ENCODE measurements at regions not wholly inside any gene's neighbourhood (a gene's known extent, or its start where the extent isn't known, plus 50 kb on each side); places are given as distances from the start of the nearest gene placed in this dataset.

DNA sequence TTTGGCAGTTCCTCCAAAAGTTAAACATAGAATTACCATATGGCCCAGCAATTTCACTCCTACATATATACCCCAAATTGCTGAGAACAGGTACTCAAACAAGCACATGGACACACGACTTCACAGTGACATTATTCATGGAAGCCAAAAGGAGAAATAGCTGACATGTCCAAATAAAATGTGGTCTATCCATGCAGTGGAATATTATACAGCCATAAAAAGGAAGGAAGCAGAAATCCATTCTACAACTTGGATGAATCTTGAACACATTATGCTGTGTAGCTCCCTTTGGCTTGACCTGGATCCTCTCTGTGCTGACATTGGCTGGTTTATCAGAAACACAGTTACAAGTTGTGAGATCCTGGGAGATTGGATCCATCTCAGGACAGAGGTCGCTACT lies 370.9 kb upstream of the EEF2KMT start:
- ChIA-PET POLR2A (no interaction called here), CTCF (no interaction called here)
- TF ChIP-seq, protein P1, sequence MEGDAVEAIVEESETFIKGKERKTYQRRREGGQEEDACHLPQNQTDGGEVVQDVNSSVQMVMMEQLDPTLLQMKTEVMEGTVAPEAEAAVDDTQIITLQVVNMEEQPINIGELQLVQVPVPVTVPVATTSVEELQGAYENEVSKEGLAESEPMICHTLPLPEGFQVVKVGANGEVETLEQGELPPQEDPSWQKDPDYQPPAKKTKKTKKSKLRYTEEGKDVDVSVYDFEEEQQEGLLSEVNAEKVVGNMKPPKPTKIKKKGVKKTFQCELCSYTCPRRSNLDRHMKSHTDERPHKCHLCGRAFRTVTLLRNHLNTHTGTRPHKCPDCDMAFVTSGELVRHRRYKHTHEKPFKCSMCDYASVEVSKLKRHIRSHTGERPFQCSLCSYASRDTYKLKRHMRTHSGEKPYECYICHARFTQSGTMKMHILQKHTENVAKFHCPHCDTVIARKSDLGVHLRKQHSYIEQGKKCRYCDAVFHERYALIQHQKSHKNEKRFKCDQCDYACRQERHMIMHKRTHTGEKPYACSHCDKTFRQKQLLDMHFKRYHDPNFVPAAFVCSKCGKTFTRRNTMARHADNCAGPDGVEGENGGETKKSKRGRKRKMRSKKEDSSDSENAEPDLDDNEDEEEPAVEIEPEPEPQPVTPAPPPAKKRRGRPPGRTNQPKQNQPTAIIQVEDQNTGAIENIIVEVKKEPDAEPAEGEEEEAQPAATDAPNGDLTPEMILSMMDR (IDR thresholded peaks at IDR 0.05; ENCODE audit: low read depth, low read length), result no peak

DNA sequence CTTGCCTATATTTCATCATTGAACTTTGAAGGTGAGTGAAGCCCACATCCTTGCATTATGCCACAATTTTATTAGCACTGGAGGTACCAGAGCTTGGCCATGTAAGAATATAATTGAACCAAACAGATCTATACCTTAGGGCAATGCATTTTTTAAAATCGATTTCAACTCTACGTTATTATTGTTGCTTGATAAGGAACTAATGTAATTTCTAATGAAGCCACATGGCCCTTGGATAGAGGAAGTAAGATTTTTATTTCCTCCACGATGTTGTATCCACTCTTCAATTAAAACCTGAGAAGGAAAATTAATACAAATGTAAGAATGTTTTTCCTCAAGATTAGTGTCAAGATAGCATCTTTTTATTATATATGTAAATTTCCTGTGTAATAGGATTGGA lies 370.0 kb upstream of the EEF2KMT start:
- H3K4me3 ChIP-seq (ENCODE audit: low read depth, low read length), result no peak overlapping the region
- POLR2A ChIA-PET, result no interaction called here
- TF ChIP-seq, protein P1 (IDR thresholded peaks at IDR 0.05; ENCODE audit: low read depth, low read length), result no peak
- no peak for DNase-seq (ENCODE audit: low read depth, low spot score)
- no peaks in the 10 kb centered on the region for H3K27me3 ChIP-seq (ENCODE audit: control insufficient read depth, insufficient read depth, low read length)
- peaks cover 66% of the 10 kb centered on the region for H3K9me3 ChIP-seq (ENCODE audit: control insufficient read depth, insufficient read depth, low read length)
- CTCF ChIA-PET, result no interaction called here
- H3K27ac ChIP-seq (ENCODE audit: low read depth, low read length), result no peak overlapping the region

More for the DNA sequence above, 370.9 kb upstream of the EEF2KMT start:
- peaks cover 67% of the 10 kb centered on the region for H3K9me3 ChIP-seq (ENCODE audit: control insufficient read depth, insufficient read depth, low read length)
- H3K27ac ChIP-seq (ENCODE audit: low read depth, low read length), result no peak overlapping the region
- DNase-seq (ENCODE audit: low read depth, low spot score), result no peak
- no peak overlapping the region for H3K4me3 ChIP-seq (ENCODE audit: low read depth, low read length)
- no peaks in the 10 kb centered on the region for H3K27me3 ChIP-seq (ENCODE audit: control insufficient read depth, insufficient read depth, low read length)

GRCh38 chr16:5466551-5466950 lies 369.0 kb upstream of the EEF2KMT start:
- Histone ChIP-seq H3K27ac (ENCODE audit: low read depth, low read length) (no peak overlapping the region), H3K9me3 (ENCODE audit: control insufficient read depth, insufficient read depth, low read length) (peaks cover 62% of the 10 kb centered on the region), H3K27me3 (ENCODE audit: control insufficient read depth, insufficient read depth, low read length) (no peaks in the 10 kb centered on the region), H3K4me3 (ENCODE audit: low read depth, low read length) (no peak overlapping the region)
- DNase-seq (ENCODE audit: low read depth, low spot score), result no peak
- CTCF ChIA-PET, result no interaction called here
- TF ChIP-seq, protein P1 (IDR thresholded peaks at IDR 0.05; ENCODE audit: low read depth, low read length), result no peak
- POLR2A ChIA-PET, result no interaction called here

DNA sequence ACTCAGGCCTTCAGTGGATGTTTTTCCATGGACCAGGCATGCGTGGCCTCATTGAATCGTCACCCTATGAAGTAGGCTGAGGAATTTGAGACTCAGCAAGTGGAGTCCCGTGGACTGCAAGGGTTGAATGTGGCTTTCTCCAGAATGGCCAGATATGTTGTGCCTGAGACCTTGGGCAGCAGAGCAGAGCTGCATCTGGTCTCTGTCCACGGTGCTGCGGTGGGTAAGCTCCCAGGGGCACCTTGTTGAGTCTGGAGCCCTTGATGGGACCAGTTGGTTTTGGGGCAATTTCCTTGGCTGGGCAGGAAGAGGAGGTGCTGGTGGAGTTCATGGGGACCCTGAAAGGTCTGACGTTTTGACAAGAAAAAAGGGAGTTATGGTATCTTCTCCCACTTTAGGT lies 368.1 kb upstream of the EEF2KMT start:
- CTCF ChIA-PET, result no interaction called here
- H3K9me3 ChIP-seq (ENCODE audit: control insufficient read depth, insufficient read depth, low read length), result peaks cover 63% of the 10 kb centered on the region

DNA sequence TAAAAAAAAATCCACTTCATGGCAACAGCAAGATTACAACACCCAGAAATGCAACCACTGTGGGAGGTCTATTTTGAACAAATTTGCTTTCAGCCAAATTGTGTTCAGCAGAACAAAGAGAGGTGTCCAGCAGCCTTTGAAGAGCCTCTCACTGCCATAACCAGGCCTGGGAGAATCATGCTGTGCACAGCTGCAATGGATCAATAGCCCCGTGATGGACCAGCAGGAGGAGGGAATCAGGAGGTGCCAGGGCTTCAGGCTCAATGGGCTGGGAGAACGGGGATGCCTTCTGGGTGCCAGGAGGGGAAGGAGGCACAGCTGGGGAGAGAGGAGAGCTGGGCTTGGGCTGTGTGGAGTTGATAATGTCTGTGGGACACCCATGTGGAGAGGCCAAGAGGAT lies 366.2 kb upstream of the EEF2KMT start:
- POLR2A ChIA-PET, result no interaction called here
- CTCF ChIA-PET, result no interaction called here

More for the DNA sequence above, 368.1 kb upstream of the EEF2KMT start:
- no peak overlapping the region for H3K4me3 ChIP-seq (ENCODE audit: low read depth, low read length)
- no peak overlapping the region for H3K27ac ChIP-seq (ENCODE audit: low read depth, low read length)
- DNase-seq (ENCODE audit: low read depth, low spot score), result no peak
- H3K27me3 ChIP-seq (ENCODE audit: control insufficient read depth, insufficient read depth, low read length), result no peaks in the 10 kb centered on the region
- POLR2A ChIA-PET, result no interaction called here
- TF ChIP-seq, protein P1 (IDR thresholded peaks at IDR 0.05; ENCODE audit: low read depth, low read length), result no peak

More for the DNA sequence above, 366.2 kb upstream of the EEF2KMT start:
- no peak for DNase-seq (ENCODE audit: low read depth, low spot score)
- Histone ChIP-seq H3K9me3 (ENCODE audit: control insufficient read depth, insufficient read depth, low read length) (peaks cover 53% of the 10 kb centered on the region), H3K27me3 (ENCODE audit: control insufficient read depth, insufficient read depth, low read length) (no peaks in the 10 kb centered on the region), H3K4me3 (ENCODE audit: low read depth, low read length) (no peak overlapping the region), H3K27ac (ENCODE audit: low read depth, low read length) (no peak overlapping the region)
- TF ChIP-seq, protein P1 (IDR thresholded peaks at IDR 0.05; ENCODE audit: low read depth, low read length), result no peak
